SK-N-SH treated with all-trans-retinoic acid at 6 μM for 48 hours (cell line): ENCODE measurements at regions not wholly inside any gene's neighbourhood (a gene's known extent, or its start where the extent isn't known, plus 50 kb on each side); places are given as distances from the start of the nearest gene placed in this dataset.

Experiments
- ATAC-seq: fragments of 200-7000 bp; cut with Tn5 transposase; 3 replicates; pipeline ENCODE4 v1.9.1; 2020; ENCODE audit warnings: mild to moderate bottlenecking, moderate library complexity
- ARNTL ChIP-seq: fragments of 450-650 bp; formaldehyde crosslinking; IDR thresholded peaks from 2 replicates; pipeline ENCODE4 v1.5.0; 2020; ENCODE audit warnings: low read depth, mild to moderate bottlenecking, moderate library complexity, borderline replicate concordance
- BACH2 ChIP-seq: fragments of 250-450 bp; sonication (Bioruptor Pico); IDR thresholded peaks from 2 replicates; pipeline ENCODE4 v1.9.0; 2021; ENCODE audit warnings: mild to moderate bottlenecking, borderline replicate concordance
- CREB5 ChIP-seq: fragments of 250-450 bp; sonication (Bioruptor Pico); IDR thresholded peaks from 2 replicates; pipeline ENCODE4 v1.5.1; 2020; ENCODE audit warnings: low read depth, mild to moderate bottlenecking, moderate library complexity
- ESRRG ChIP-seq: fragments of 250-450 bp; sonication (Bioruptor Pico); IDR thresholded peaks from 2 replicates; pipeline ENCODE4 v1.6.1; 2021; ENCODE audit warnings: mild to moderate bottlenecking
- GLIS3 ChIP-seq: fragments of 250-450 bp; sonication (Bioruptor Pico); IDR thresholded peaks from 2 replicates; pipeline ENCODE4 v1.5.0; 2020; ENCODE audit warnings: mild to moderate bottlenecking, moderate library complexity
- ISL1 ChIP-seq: fragments of 250-450 bp; sonication (Bioruptor Pico); IDR thresholded peaks from 2 replicates; pipeline ENCODE4 v2.1.2; 2022; ENCODE audit warnings: mild to moderate bottlenecking, moderate library complexity
- OSR1 ChIP-seq: fragments of 250-450 bp; sonication (Bioruptor Pico); IDR thresholded peaks from 2 replicates; pipeline ENCODE4 v1.8.0; 2022; ENCODE audit warnings: moderate library complexity, mild to moderate bottlenecking, inconsistent platforms
- PPARA ChIP-seq: fragments of 250-450 bp; sonication (Bioruptor Pico); IDR thresholded peaks from 2 replicates; pipeline ENCODE4 v1.5.0; 2020; ENCODE audit warnings: mild to moderate bottlenecking, borderline replicate concordance
- RARB ChIP-seq: fragments of 250-450 bp; sonication (Bioruptor Pico); IDR thresholded peaks from 2 replicates; pipeline ENCODE4 v1.8.0; 2021; ENCODE audit warnings: mild to moderate bottlenecking, moderate library complexity
- SNAI2 ChIP-seq: fragments of 250-450 bp; sonication (Bioruptor Pico); IDR thresholded peaks from 2 replicates; pipeline ENCODE4 v1.5.0; 2020; ENCODE audit warnings: mild to moderate bottlenecking, moderate library complexity
- TCF4 ChIP-seq: fragments of 250-450 bp; sonication (Bioruptor Pico); IDR thresholded peaks from 2 replicates; pipeline ENCODE4 v1.8.0; 2021; ENCODE audit warnings: mild to moderate bottlenecking, moderate library complexity, borderline replicate concordance
- TOX ChIP-seq: fragments of 250-450 bp; sonication (Bioruptor Pico); IDR thresholded peaks from 2 replicates; pipeline ENCODE4 v1.8.0; 2021; ENCODE audit warnings: mild to moderate bottlenecking, moderate library complexity, borderline replicate concordance
- ZC3H10 ChIP-seq: fragments of 250-450 bp; sonication (Bioruptor Pico); IDR thresholded peaks from 2 replicates; pipeline ENCODE4 v1.5.1; 2021; ENCODE audit warnings: mild to moderate bottlenecking, moderate library complexity
- ZFP3 ChIP-seq: fragments of 250-450 bp; sonication (Bioruptor Pico); IDR thresholded peaks from 2 replicates; pipeline ENCODE4 v1.5.0; 2020; ENCODE audit warnings: mild to moderate bottlenecking, moderate library complexity
- ZNF565 ChIP-seq: fragments of 450-650 bp; formaldehyde crosslinking; conservative IDR thresholded peaks from 2 replicates; pipeline ENCODE4 v1.5.0; 2020; ENCODE audit warnings: low read depth, mild to moderate bottlenecking, moderate library complexity
- ZNF70 ChIP-seq: fragments of 450-650 bp; formaldehyde crosslinking; IDR thresholded peaks from 2 replicates; pipeline ENCODE4 v1.5.0; 2020; ENCODE audit warnings: mild to moderate bottlenecking, moderate library complexity
- TF ChIP-seq, protein P1 (sequence below): fragments of 250-450 bp; sonication (Bioruptor Pico); IDR thresholded peaks from 2 replicates; pipeline ENCODE4 v1.8.0; 2021; ENCODE audit warnings: low read depth, mild to moderate bottlenecking, moderate library complexity, borderline replicate concordance
- TF ChIP-seq, protein P2 (sequence below): fragments of 250-450 bp; sonication (Bioruptor Pico); IDR thresholded peaks from 2 replicates; pipeline ENCODE4 v1.8.0; 2020; ENCODE audit warnings: mild to moderate bottlenecking, moderate library complexity, borderline replicate concordance
- TF ChIP-seq, protein P3 (sequence below): fragments of 250-450 bp; sonication (Bioruptor Pico); IDR thresholded peaks from 2 replicates; pipeline ENCODE4 v1.5.1; 2021; ENCODE audit warnings: mild to moderate bottlenecking, moderate library complexity
- TF ChIP-seq, protein P4 (sequence below): fragments of 250-450 bp; sonication (Bioruptor Pico); IDR thresholded peaks from 2 replicates; pipeline ENCODE4 v1.5.0; 2020; ENCODE audit warnings: mild to moderate bottlenecking, moderate library complexity

DNA sequence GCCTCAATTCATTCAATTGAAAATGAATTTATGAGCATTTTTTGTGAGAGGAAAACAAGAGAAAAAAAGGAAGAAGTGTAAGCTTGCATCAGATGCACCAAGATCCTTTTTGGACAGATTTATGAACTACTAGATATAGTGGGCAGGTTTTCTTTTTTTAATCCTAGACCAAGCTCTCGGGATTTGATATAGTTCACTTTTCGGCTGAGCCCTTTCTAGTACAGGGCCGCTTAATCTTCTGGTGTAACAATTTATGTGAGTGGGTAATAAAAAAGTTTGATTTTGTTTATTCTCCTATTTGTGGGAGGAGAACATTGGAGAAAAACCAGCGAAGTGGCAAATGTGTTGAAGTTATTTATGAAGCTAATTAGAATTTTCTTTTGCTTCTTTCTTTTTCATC is 538.0 kb downstream of the UTRN start:
- TF ChIP-seq, protein P1, sequence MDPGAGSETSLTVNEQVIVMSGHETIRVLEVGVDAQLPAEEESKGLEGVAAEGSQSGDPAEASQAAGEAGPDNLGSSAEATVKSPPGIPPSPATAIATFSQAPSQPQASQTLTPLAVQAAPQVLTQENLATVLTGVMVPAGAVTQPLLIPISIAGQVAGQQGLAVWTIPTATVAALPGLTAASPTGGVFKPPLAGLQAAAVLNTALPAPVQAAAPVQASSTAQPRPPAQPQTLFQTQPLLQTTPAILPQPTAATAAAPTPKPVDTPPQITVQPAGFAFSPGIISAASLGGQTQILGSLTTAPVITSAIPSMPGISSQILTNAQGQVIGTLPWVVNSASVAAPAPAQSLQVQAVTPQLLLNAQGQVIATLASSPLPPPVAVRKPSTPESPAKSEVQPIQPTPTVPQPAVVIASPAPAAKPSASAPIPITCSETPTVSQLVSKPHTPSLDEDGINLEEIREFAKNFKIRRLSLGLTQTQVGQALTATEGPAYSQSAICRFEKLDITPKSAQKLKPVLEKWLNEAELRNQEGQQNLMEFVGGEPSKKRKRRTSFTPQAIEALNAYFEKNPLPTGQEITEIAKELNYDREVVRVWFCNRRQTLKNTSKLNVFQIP, result no peak
- TF ChIP-seq ESRRG (CRISPR knock-in tag), result no peak
- no peak for TF ChIP-seq ZNF70
- no peak for TF ChIP-seq PPARA (CRISPR knock-in tag)
- TF ChIP-seq ZNF565, result no peak
- TF ChIP-seq, protein P2, sequence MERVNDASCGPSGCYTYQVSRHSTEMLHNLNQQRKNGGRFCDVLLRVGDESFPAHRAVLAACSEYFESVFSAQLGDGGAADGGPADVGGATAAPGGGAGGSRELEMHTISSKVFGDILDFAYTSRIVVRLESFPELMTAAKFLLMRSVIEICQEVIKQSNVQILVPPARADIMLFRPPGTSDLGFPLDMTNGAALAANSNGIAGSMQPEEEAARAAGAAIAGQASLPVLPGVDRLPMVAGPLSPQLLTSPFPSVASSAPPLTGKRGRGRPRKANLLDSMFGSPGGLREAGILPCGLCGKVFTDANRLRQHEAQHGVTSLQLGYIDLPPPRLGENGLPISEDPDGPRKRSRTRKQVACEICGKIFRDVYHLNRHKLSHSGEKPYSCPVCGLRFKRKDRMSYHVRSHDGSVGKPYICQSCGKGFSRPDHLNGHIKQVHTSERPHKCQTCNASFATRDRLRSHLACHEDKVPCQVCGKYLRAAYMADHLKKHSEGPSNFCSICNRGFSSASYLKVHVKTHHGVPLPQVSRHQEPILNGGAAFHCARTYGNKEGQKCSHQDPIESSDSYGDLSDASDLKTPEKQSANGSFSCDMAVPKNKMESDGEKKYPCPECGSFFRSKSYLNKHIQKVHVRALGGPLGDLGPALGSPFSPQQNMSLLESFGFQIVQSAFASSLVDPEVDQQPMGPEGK, result no peak
- no peak for TF ChIP-seq ZFP3 (CRISPR knock-in tag)
- TF ChIP-seq, protein P3, sequence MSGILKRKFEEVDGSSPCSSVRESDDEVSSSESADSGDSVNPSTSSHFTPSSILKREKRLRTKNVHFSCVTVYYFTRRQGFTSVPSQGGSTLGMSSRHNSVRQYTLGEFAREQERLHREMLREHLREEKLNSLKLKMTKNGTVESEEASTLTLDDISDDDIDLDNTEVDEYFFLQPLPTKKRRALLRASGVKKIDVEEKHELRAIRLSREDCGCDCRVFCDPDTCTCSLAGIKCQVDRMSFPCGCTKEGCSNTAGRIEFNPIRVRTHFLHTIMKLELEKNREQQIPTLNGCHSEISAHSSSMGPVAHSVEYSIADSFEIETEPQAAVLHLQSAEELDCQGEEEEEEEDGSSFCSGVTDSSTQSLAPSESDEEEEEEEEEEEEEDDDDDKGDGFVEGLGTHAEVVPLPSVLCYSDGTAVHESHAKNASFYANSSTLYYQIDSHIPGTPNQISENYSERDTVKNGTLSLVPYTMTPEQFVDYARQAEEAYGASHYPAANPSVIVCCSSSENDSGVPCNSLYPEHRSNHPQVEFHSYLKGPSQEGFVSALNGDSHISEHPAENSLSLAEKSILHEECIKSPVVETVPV, result no peak
- no peak for TF ChIP-seq BACH2 (CRISPR knock-in tag)
- no peak for TF ChIP-seq ISL1 (CRISPR knock-in tag)
- TF ChIP-seq, protein P4, sequence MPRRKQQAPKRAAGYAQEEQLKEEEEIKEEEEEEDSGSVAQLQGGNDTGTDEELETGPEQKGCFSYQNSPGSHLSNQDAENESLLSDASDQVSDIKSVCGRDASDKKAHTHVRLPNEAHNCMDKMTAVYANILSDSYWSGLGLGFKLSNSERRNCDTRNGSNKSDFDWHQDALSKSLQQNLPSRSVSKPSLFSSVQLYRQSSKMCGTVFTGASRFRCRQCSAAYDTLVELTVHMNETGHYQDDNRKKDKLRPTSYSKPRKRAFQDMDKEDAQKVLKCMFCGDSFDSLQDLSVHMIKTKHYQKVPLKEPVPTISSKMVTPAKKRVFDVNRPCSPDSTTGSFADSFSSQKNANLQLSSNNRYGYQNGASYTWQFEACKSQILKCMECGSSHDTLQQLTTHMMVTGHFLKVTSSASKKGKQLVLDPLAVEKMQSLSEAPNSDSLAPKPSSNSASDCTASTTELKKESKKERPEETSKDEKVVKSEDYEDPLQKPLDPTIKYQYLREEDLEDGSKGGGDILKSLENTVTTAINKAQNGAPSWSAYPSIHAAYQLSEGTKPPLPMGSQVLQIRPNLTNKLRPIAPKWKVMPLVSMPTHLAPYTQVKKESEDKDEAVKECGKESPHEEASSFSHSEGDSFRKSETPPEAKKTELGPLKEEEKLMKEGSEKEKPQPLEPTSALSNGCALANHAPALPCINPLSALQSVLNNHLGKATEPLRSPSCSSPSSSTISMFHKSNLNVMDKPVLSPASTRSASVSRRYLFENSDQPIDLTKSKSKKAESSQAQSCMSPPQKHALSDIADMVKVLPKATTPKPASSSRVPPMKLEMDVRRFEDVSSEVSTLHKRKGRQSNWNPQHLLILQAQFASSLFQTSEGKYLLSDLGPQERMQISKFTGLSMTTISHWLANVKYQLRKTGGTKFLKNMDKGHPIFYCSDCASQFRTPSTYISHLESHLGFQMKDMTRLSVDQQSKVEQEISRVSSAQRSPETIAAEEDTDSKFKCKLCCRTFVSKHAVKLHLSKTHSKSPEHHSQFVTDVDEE (CRISPR knock-in tag), result no peak
- no peak for TF ChIP-seq SNAI2 (CRISPR knock-in tag)
- no peak for TF ChIP-seq TCF4 (CRISPR knock-in tag)
- TF ChIP-seq ZC3H10, result no peak
- TF ChIP-seq ARNTL (CRISPR knock-in tag), result no peak
- TF ChIP-seq TOX (CRISPR knock-in tag), result no peak
- TF ChIP-seq GLIS3 (CRISPR knock-in tag), result no peak
- no peak for ATAC-seq

DNA sequence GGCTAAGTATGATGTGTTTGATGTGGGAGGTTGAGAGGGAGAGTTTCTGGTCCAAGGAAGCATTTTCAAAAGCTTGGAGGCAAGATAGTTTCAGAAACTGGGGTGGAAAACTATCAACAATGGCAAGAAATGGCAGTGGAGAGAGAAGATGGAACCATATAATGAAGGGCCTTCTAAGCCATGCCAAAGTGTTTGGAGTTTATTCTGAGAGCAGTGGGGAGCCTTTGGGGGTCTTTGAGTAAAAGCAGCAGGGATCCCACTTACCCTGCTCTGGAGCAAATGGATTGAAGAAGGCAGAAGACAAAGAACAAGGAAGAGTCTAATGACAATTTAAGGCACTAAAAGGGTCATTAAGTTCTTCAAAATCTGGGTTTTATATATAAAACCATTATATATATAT is 538.9 kb downstream of the UTRN start:
- TF ChIP-seq SNAI2 (CRISPR knock-in tag) (no peak), GLIS3 (CRISPR knock-in tag) (no peak), RARB (CRISPR knock-in tag) (no peak), CREB5 (CRISPR knock-in tag) (no peak), ISL1 (CRISPR knock-in tag) (no peak), ARNTL (CRISPR knock-in tag) (no peak), OSR1 (CRISPR knock-in tag) (no peak), TOX (CRISPR knock-in tag) (no peak), TCF4 (CRISPR knock-in tag) (no peak), ZNF565 (no peak), ZC3H10 (no peak), ZNF70 (no peak), ZFP3 (CRISPR knock-in tag) (no peak), BACH2 (CRISPR knock-in tag) (no peak), ESRRG (CRISPR knock-in tag) (no peak)
- TF ChIP-seq, protein P2, result no peak
- TF ChIP-seq, protein P4 (CRISPR knock-in tag), result no peak
- ATAC-seq, result no peak
